Daoy (cell line): ENCODE measurements at regions not wholly inside any gene's neighbourhood (a gene's known extent, or its start where the extent isn't known, plus 50 kb on each side); places are given as distances from the start of the nearest gene placed in this dataset.
"Not testable (repeated sequence)": the region's sequence is repeated elsewhere in the genome, so short reads cannot be mapped to it uniquely, and the experiment has no call there.

Experiments
- DNase-seq: peaks from one replicate; pipeline ENCODE4 v3.0.0-alpha.2; 2015; ENCODE audit warnings: low read depth

GRCh38 chr6:57708061-57708460, 390.6 kb downstream of the PRIM2 start:
- DNase-seq, result not testable (repeated sequence)

GRCh38 chr6:57722546-57722945, 405.1 kb downstream of the PRIM2 start:
- peak; percentile 11 for DNase-seq

GRCh38 chr6:57723815-57724401, 406.5 kb downstream of the PRIM2 start:
- not testable (repeated sequence) for DNase-seq

- not testable (repeated sequence) for DNase-seq
Measured at GRCh38 chr6:57729407-57729806, 412.0 kb downstream of the PRIM2 start.

- DNase-seq, result not testable (repeated sequence)
Measured at GRCh38 chr6:57730726-57731125, 413.3 kb downstream of the PRIM2 start.

GRCh38 chr6:57747716-57748115, 430.3 kb downstream of the PRIM2 start:
- not testable (repeated sequence) for DNase-seq

- DNase-seq, result not testable (repeated sequence)
Measured at GRCh38 chr6:57759850-57760249, 442.4 kb downstream of the PRIM2 start.

GRCh38 chr6:57792720-57793397, 475.4 kb downstream of the PRIM2 start:
- peak; percentile 72 for DNase-seq

GRCh38 chr6:57793398-57793762, 475.9 kb downstream of the PRIM2 start:
- peak; percentile 67 for DNase-seq

GRCh38 chr6:57799703-57800479, 482.5 kb downstream of the PRIM2 start:
- peak; percentile 85 for DNase-seq

GRCh38 chr6:57808581-57808980, 491.2 kb downstream of the PRIM2 start:
- peak; percentile 84 for DNase-seq

- not testable (repeated sequence) for DNase-seq
Measured at GRCh38 chr6:57809454-57809853, 492.0 kb downstream of the PRIM2 start.

- DNase-seq, result peak; percentile 83
Measured at GRCh38 chr6:57813271-57814075, 496.0 kb downstream of the PRIM2 start.

GRCh38 chr6:57815826-57816225, 498.4 kb downstream of the PRIM2 start:
- DNase-seq, result peak; percentile 49

GRCh38 chr6:57821325-57821724, 503.9 kb downstream of the PRIM2 start:
- DNase-seq, result not testable (repeated sequence)

- DNase-seq, result not testable (repeated sequence)
Measured at GRCh38 chr6:57822448-57822847, 505.0 kb downstream of the PRIM2 start.

GRCh38 chr6:57822896-57823358, 505.5 kb downstream of the PRIM2 start:
- DNase-seq, result peak; percentile 77

GRCh38 chr6:57837622-57838209, 520.3 kb downstream of the PRIM2 start:
- peak; percentile 9 for DNase-seq

- DNase-seq, result not testable (repeated sequence)
Measured at GRCh38 chr6:57841551-57841950, 524.1 kb downstream of the PRIM2 start.

- peak; percentile 46 for DNase-seq
Measured at GRCh38 chr6:57853745-57854407, 536.4 kb downstream of the PRIM2 start.
